GM21717 (cell line): ENCODE measurements at regions not wholly inside any gene's neighbourhood (a gene's known extent, or its start where the extent isn't known, plus 50 kb on each side); places are given as distances from the start of the nearest gene placed in this dataset.

Experiments
- ATAC-seq: cut with Tn5 transposase; IDR thresholded peaks from one replicate; pipeline ENCODE4 v1.9.1; 2021; ENCODE audit warnings: mild to moderate bottlenecking, moderate library complexity; ENCODE audit not compliant: unreplicated experiment

GRCh38 chr6:146886587-146887446 lies 288.0 kb downstream of the ADGB start:
- no peak for ATAC-seq

GRCh38 chr6:146887447-146888077 lies 288.8 kb downstream of the ADGB start:
- no peak for ATAC-seq

GRCh38 chr6:146889303-146889702 lies 290.5 kb downstream of the ADGB start:
- no peak for ATAC-seq

- no peak for ATAC-seq
Observed at GRCh38 chr6:146890172-146890571, 291.4 kb downstream of the ADGB start.

GRCh38 chr6:146890644-146891434 lies 292.1 kb downstream of the ADGB start:
- no peak for ATAC-seq

- no peak for ATAC-seq
Observed at GRCh38 chr6:146891615-146892265, 293.0 kb downstream of the ADGB start.

GRCh38 chr6:146892283-146892612 lies 293.5 kb downstream of the ADGB start:
- ATAC-seq: no peak

GRCh38 chr6:146892613-146893401 lies 294.0 kb downstream of the ADGB start:
- no peak for ATAC-seq

GRCh38 chr6:146893690-146894089 lies 294.9 kb downstream of the ADGB start:
- ATAC-seq: no peak

GRCh38 chr6:146894624-146895023 lies 295.9 kb downstream of the ADGB start:
- no peak for ATAC-seq

- ATAC-seq: no peak
Observed at GRCh38 chr6:146895101-146895771, 296.5 kb downstream of the ADGB start.

GRCh38 chr6:146895772-146896061 lies 296.9 kb downstream of the ADGB start:
- ATAC-seq: no peak

GRCh38 chr6:146896062-146896813 lies 297.5 kb downstream of the ADGB start:
- ATAC-seq: no peak

GRCh38 chr6:146896960-146897701 lies 298.4 kb downstream of the ADGB start:
- ATAC-seq: no peak

- ATAC-seq: no peak
Observed at GRCh38 chr6:146898069-146898887, 299.5 kb downstream of the ADGB start.

- ATAC-seq: no peak
Observed at GRCh38 chr6:146898888-146899227, 300.1 kb downstream of the ADGB start.

GRCh38 chr6:146901940-146902816 lies 302.0 kb upstream of the STXBP5 start:
- no peak for ATAC-seq
